PFSK-1 (cell line): ENCODE measurements at regions not wholly inside any gene's neighbourhood (a gene's known extent, or its start where the extent isn't known, plus 50 kb on each side); places are given as distances from the start of the nearest gene placed in this dataset.

Source experiments
- FOXP2 ChIP-seq: optimal IDR thresholded peaks from 2 replicates; pipeline ENCODE3; 2011; ENCODE audit warnings: borderline replicate concordance, control low read depth, inconsistent platforms; ENCODE audit not compliant: insufficient read depth; ENCODE audit errors: extremely low read length, extremely low read depth
- POLR2AphosphoS5 ChIP-seq: IDR thresholded peaks from 2 replicates; pipeline ENCODE4 v1.6.1; 2012; ENCODE audit warnings: low read depth, mild to moderate bottlenecking, control low read depth, low read length, moderate library complexity
- REST ChIP-seq, 2 experiments: IDR thresholded peaks; 2 replicates each; pipeline versions ENCODE4 v1.6.1 to v1.8.0; 2011 to 2012; ENCODE audit warnings: low read depth in 2 of 2, low read length in 2 of 2, control low read depth in 1 of 2, inconsistent platforms in 1 of 2, mild to moderate bottlenecking in 1 of 2, moderate library complexity in 1 of 2; ENCODE audit not compliant: insufficient read depth in 1 of 2
- SIN3A ChIP-seq: IDR thresholded peaks from 2 replicates; pipeline ENCODE4 v1.6.1; 2012; ENCODE audit warnings: mild to moderate bottlenecking, low read length, moderate library complexity, borderline replicate concordance; ENCODE audit not compliant: insufficient read depth
- TAF1 ChIP-seq: IDR thresholded peaks from 2 replicates; pipeline ENCODE4 v1.6.1; 2012; ENCODE audit warnings: low read length, control low read depth, borderline replicate concordance; ENCODE audit not compliant: insufficient read depth

- TF ChIP-seq POLR2AphosphoS5 = no peak
- no peak for TF ChIP-seq REST (IDR thresholded peaks at IDR 0.05; ENCODE audit: insufficient read depth in 1 of 2, low read depth in 2 of 2, low read length in 2 of 2)
- TF ChIP-seq TAF1 = no peak
- TF ChIP-seq SIN3A = no peak
- TF ChIP-seq FOXP2 = no peak
Measured at GRCh38 chr10:69718951-69719350, 82.8 kb upstream of the COL13A1 start.
